HepG2 (cell line): ENCODE measurements at regions not wholly inside any gene's neighbourhood (a gene's known extent, or its start where the extent isn't known, plus 50 kb on each side); places are given as distances from the start of the nearest gene placed in this dataset.

Source experiments
- ATAC-seq: fragments of 200-7000 bp; cut with Tn5 transposase; 3 replicates; pipeline ENCODE4 v1.9.1; 2020; ENCODE audit warnings: mild to moderate bottlenecking, moderate library complexity
- BruUV-seq: library from RNA; stranded (reverse); fragments of 400-500 nt; replicated peaks from 2 replicates; lab custom pipeline; 2021; lab: Mats Ljungman, UMichigan
- CTCF ChIA-PET: fragments of 300-600 bp; formaldehyde crosslinking; extraction: SDS; loops from one replicate; lab custom pipeline; 2021; ENCODE audit warnings: low total read pairs, inconsistent platforms, low intra/inter-chr PET ratio; lab: Yijun Ruan, JAX
- POLR2A ChIA-PET: fragments of 350-600 bp; sonication (Branson Sonifier 250); formaldehyde crosslinking; loops from one replicate; lab custom pipeline; 2020; ENCODE audit warnings: antibody characterized with exemption, inconsistent platforms; lab: Yijun Ruan, JAX
- DNase-seq: peaks from one replicate; pipeline ENCODE4 v3.0.0-alpha.2; 2015; ENCODE audit warnings: low spot score
- FAIRE-seq: peaks from 3 replicates; lab custom pipeline; 2011; peaks lifted over from hg19 to GRCh38; lab: Jason Lieb, UNC
- H2AFZ ChIP-seq: one replicate; pipeline ENCODE4 v1.6.1; 2011; ENCODE audit warnings: low read length, inconsistent platforms
- H3K27ac ChIP-seq: fragments of 300-600 bp; 3 replicates; pipeline ENCODE4 v1.8.0; 2011; ENCODE audit warnings: mixed run types, mild to moderate bottlenecking, mixed read lengths, low read length, inconsistent platforms; ENCODE audit not compliant: insufficient read depth; ENCODE audit errors: extremely low read length
- H3K27me3 ChIP-seq, 2 experiments: fragments of 200-600 bp in 1 of 2; 2 replicates in 1 of 2; 3 replicates in 1 of 2; pipeline versions ENCODE4 v1.6.0 to v1.8.0; 2011; ENCODE audit warnings: low read length in 2 of 2, mild to moderate bottlenecking in 2 of 2, moderate library complexity in 2 of 2, inconsistent platforms in 1 of 2; ENCODE audit not compliant: insufficient read depth in 2 of 2, control insufficient read depth in 1 of 2
- H3K36me3 ChIP-seq, 2 experiments: fragments of 200-600 bp in 1 of 2; replicated peaks in 1 of 2; 2 replicates in 1 of 2; 3 replicates in 1 of 2; pipeline versions ENCODE4 v1.5.1 to v1.8.0; 2011; ENCODE audit warnings: low read length in 2 of 2, inconsistent platforms in 1 of 2; ENCODE audit not compliant: insufficient read depth in 2 of 2, control insufficient read depth in 1 of 2
- H3K4me1 ChIP-seq: 2 replicates; pipeline ENCODE4 v1.5.1; 2012; ENCODE audit warnings: low read length, inconsistent platforms; ENCODE audit not compliant: insufficient read depth
- H3K4me2 ChIP-seq: 2 replicates; pipeline ENCODE4 v1.6.0; 2011; ENCODE audit warnings: low read depth, low read length, inconsistent platforms
- H3K4me3 ChIP-seq, 3 experiments: fragments of 200-600 bp in 1 of 3; sonication (generic), shearing (Covaris generic) in 1 of 3; replicated peaks in 1 of 3; 2 replicates each; pipeline ENCODE4 v1.5.1; 2011 to 2016; ENCODE audit warnings: low read length in 3 of 3, inconsistent platforms in 2 of 3, low read depth in 2 of 3, mild to moderate bottlenecking in 2 of 3, control low read depth in 1 of 3, mixed read lengths in 1 of 3; ENCODE audit not compliant: insufficient read depth in 1 of 3
- H3K79me2 ChIP-seq: one replicate; pipeline ENCODE4 v1.6.1; 2011; ENCODE audit warnings: low read length, inconsistent platforms; ENCODE audit not compliant: insufficient read depth
- H3K9ac ChIP-seq: 2 replicates; pipeline ENCODE4 v1.6.0; 2011; ENCODE audit warnings: mild to moderate bottlenecking, low read depth, low read length, inconsistent platforms; ENCODE audit not compliant: insufficient read depth
- H3K9me3 ChIP-seq: 2 replicates; pipeline ENCODE4 v1.5.1; 2012; ENCODE audit warnings: mild to moderate bottlenecking, low read length
- H4K20me1 ChIP-seq: 2 replicates; pipeline ENCODE4 v1.6.0; 2011; ENCODE audit warnings: inconsistent platforms, mild to moderate bottlenecking, low read length, moderate library complexity; ENCODE audit not compliant: insufficient read depth
- BRCA1 ChIP-seq: sonication (generic); formaldehyde crosslinking; IDR thresholded peaks from 2 replicates; pipeline ENCODE4 v1.4.0; 2020; ENCODE audit warnings: missing genetic modification reagents
- ELF3 ChIP-seq: IDR thresholded peaks from 2 replicates; pipeline ENCODE4 v1.6.1; 2016; ENCODE audit warnings: missing genetic modification reagents, missing compliant biosample characterization
- FOSL2 ChIP-seq: sonication (generic); formaldehyde crosslinking; IDR thresholded peaks from 2 replicates; pipeline ENCODE4 v1.4.0; 2020; ENCODE audit warnings: missing genetic modification reagents
- FOXO4 ChIP-seq: sonication (generic); formaldehyde crosslinking; conservative IDR thresholded peaks from 2 replicates; pipeline ENCODE4 v1.8.1; 2023; ENCODE audit warnings: missing genetic modification reagents
- HMGXB4 ChIP-seq, 2 experiments: sonication (generic) in 1 of 2; formaldehyde crosslinking in 1 of 2; IDR thresholded peaks; 2 replicates each; pipeline versions ENCODE4 v1.4.0 to v1.6.1; 2018 to 2020; ENCODE audit warnings: missing genetic modification reagents in 2 of 2, borderline replicate concordance in 1 of 2, low read depth in 1 of 2, mild to moderate bottlenecking in 1 of 2, missing biosample characterization in 1 of 2
- MTA1 ChIP-seq: sonication (generic); formaldehyde crosslinking; IDR thresholded peaks from 2 replicates; pipeline ENCODE4 v1.4.0; 2020; ENCODE audit warnings: missing genetic modification reagents, mild to moderate bottlenecking, borderline replicate concordance
- NRL ChIP-seq: sonication (generic); formaldehyde crosslinking; IDR thresholded peaks from 2 replicates; pipeline ENCODE4 v1.5.0; 2020; ENCODE audit warnings: missing genetic modification reagents, mild to moderate bottlenecking, moderate library complexity, borderline replicate concordance
- RAD21 ChIP-seq: fragments of 450-650 bp; formaldehyde crosslinking; IDR thresholded peaks from 2 replicates; pipeline ENCODE4 v1.5.0; 2020; ENCODE audit warnings: mild to moderate bottlenecking
- SMC3 ChIP-seq: IDR thresholded peaks from 2 replicates; pipeline ENCODE4 v1.6.1; 2011; ENCODE audit warnings: low read length, improper control_type of control experiment
- TAF15 ChIP-seq: fragments of 200-400 bp; formaldehyde crosslinking; IDR thresholded peaks from one replicate; pipeline ENCODE4 v1.6.1; 2018; ENCODE audit warnings: mild to moderate bottlenecking, low read depth, low read length; ENCODE audit not compliant: poor library complexity, severe bottlenecking
- TEAD3 ChIP-seq: optimal IDR thresholded peaks from 2 replicates; pipeline ENCODE3; 2016; ENCODE audit warnings: borderline replicate concordance
- XRCC5 ChIP-seq: fragments of 200-400 bp; formaldehyde crosslinking; optimal IDR thresholded peaks from 2 replicates; pipeline ENCODE3; 2017; ENCODE audit warnings: mild to moderate bottlenecking, low read length
- ZNF331 ChIP-seq: sonication (generic); formaldehyde crosslinking; IDR thresholded peaks from 2 replicates; pipeline ENCODE4 v1.4.0; 2020; ENCODE audit warnings: missing genetic modification reagents
- ZNF335 ChIP-seq: sonication (generic); formaldehyde crosslinking; IDR thresholded peaks from 2 replicates; pipeline ENCODE4 v1.4.0; 2020; ENCODE audit warnings: missing genetic modification reagents
- WGBS: methylation state at CpG from one replicate; pipeline ENCODE4 v1.1.6; 2017; ENCODE audit warnings: low lambda C conversion rate; 5-methylcytosine and 5-hydroxymethylcytosine counted together
- in situ Hi-C: cut with HindIII; loops from 2 replicates; pipeline ENCODE4 v1.10.0; 2017; ENCODE audit warnings: low pct_unique_long_range_greater_than_20kb; ENCODE audit not compliant: extremely low pct_ligation_motif_present
- intact Hi-C: fragments of 100-400 bp; cut with micrococcal nuclease; formaldehyde crosslinking; loops from one replicate; pipeline ENCODE4 v1.10.0; 2022; ENCODE audit not compliant: unreplicated experiment

DNA sequence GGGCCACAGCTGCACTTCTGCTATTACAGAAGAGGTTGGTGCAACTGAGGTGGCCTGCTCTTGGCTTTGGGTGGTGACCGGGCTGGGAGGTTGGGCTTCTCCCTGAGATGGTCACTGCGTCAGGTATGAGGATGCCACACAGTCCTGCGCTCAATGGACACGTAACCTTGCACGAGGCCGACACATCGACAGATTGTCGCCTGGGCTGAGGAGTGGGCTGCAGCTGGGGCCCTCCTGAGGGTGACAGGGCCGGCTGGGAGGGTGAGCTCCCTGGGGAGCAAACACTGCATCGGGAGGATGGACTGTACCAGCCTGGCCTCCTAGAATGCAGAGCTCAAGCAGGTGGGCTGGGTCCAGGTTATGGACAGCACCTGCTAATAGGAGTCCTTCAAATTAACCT, 261.1 kb upstream of the ADAMTS16 start:
- ATAC-seq (no peak), FAIRE-seq (no peak), DNase-seq (no peak)
- H2AFZ ChIP-seq, result no peak overlapping the region
- no peak for TF ChIP-seq MTA1 (CRISPR knock-in tag)
- TF ChIP-seq NRL (CRISPR knock-in tag), result no peak
- TF ChIP-seq TAF15, result no peak
- CTCF ChIA-PET, result interaction anchor here (1.9 kb wide), 1 partner anchor 540 kb away, joined by 15 read pairs; no protein-coding TSS in a partner anchor
- intact Hi-C loops (loop anchor here (1.0 to 5.0 kb wide), 3 partner anchors 184 to 540 kb away; partner anchors contain the start of gene ADAMTS16), in situ Hi-C loops (loop anchor here (5.0 to 10.0 kb wide), 2 partner anchors 256 to 543 kb away; partner anchors contain the start of gene ICE1)
- peaks cover 3 to 20% of the 10 kb centered on the region in 2 experiments; a peak in 3 of 5 replicates for H3K27me3 ChIP-seq
- H3K4me1 ChIP-seq, result no peaks in the 10 kb centered on the region
- H3K79me2 ChIP-seq, result no peaks in the 10 kb centered on the region
- H3K36me3 ChIP-seq, result no peaks in the 10 kb centered on the region
- H3K9me3 ChIP-seq, result no peaks in the 10 kb centered on the region
- BruUV-seq, result no TSS peak
- no peak overlapping the region for H3K27ac ChIP-seq
- POLR2A ChIA-PET, result no interaction called here
- no peaks in the 10 kb centered on the region for H4K20me1 ChIP-seq
- no peak overlapping the region for H3K9ac ChIP-seq
- H3K4me2 ChIP-seq, result no peak overlapping the region
- no peak overlapping the region for H3K4me3 ChIP-seq
- 52% methylated on average over 5 of the region's 10 CpGs for WGBS

DNA sequence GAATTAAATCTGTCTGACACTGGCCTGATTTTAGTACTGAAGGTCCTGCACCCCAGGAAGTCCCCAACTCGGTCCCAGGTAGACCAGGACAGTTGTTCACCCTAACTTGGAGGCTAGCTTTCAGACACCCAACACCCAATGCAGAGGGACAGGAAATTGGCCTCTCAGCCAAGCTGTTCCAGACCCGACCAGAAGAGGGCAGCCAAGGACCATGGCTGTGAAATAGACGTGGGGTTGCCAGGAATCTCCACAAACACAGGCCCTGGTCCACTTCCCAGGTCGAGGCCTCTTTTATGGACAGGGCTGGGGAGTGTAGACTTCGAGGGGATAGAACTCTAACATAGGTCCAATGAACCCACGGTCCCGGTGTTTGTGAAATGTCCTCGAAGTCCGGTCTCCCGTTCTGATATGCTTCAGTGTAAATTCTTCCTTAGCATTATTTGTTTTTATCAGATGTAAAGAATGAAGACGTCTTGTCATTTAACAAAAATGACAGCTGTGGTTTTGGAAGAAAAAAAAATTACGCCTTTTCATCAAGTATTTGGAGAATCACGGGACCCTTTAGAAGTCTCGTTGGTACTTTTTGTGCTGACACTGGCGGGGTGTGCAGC, 260.3 kb upstream of the ADAMTS16 start:
- FAIRE-seq (peak; percentile 59), DNase-seq (peak; percentile 44), ATAC-seq (peak; percentile 95)
- ChIA-PET CTCF (interaction anchor here (1.0 to 1.9 kb wide), 2 partner anchors 63 to 539 kb away, joined by 3 to 15 read pairs; no protein-coding TSS in a partner anchor), POLR2A (no interaction called here)
- Histone ChIP-seq H3K4me1 (no peaks in the 10 kb centered on the region), H3K36me3 (no peaks in the 10 kb centered on the region), H3K4me3 (no peak overlapping the region), H3K4me2 (no peak overlapping the region), H3K79me2 (no peaks in the 10 kb centered on the region), H4K20me1 (no peaks in the 10 kb centered on the region), H3K9me3 (no peaks in the 10 kb centered on the region), H3K9ac (no peak overlapping the region), H2AFZ (no peak overlapping the region), H3K27ac (no peak overlapping the region), H3K27me3 (peaks cover 3 to 19% of the 10 kb centered on the region in 2 experiments; a peak in 3 of 5 replicates)
- 27% methylated on average over 12 of the region's 15 CpGs for WGBS
- intact Hi-C loops (loop anchor here (1.0 to 5.0 kb wide), 3 partner anchors 184 to 540 kb away; partner anchors contain the start of gene ADAMTS16), in situ Hi-C loops (loop anchor here (5.0 to 10.0 kb wide), 2 partner anchors 255 to 543 kb away; partner anchors contain the start of gene ICE1)
- BruUV-seq, result no TSS peak
- TF ChIP-seq ZNF331 (CRISPR knock-in tag) (0 out of 2 replicates have a peak, but pooled peaks have one; percentile 32), SMC3 (peak; percentile 90), XRCC5 (peak; percentile 45), ZNF335 (0 out of 2 replicates have a peak, but pooled peaks have one; percentile 46), HMGXB4 (CRISPR knock-in tag; IDR thresholded peaks at IDR 0.05; ENCODE audit: borderline replicate concordance in 1 of 2, low read depth in 1 of 2) (0 out of 4 replicates have a peak, but pooled peaks of 1 of the 2 experiments have one; percentile 28), BRCA1 (CRISPR knock-in tag) (no peak), FOSL2 (CRISPR knock-in tag) (0 out of 2 replicates have a peak, but pooled peaks have one; percentile 13), RAD21 (CRISPR knock-in tag) (peak; percentile 81), TEAD3 (CRISPR knock-in tag) (peak; percentile 34), FOXO4 (no peak), ELF3 (CRISPR knock-in tag) (0 out of 2 replicates have a peak, but pooled peaks have one; percentile 19)
